ENCODE measurements at regions not wholly inside any gene's neighbourhood (a gene's known extent, or its start where the extent isn't known, plus 50 kb on each side); places are given as distances from the start of the nearest gene placed in this dataset.
"Not testable (repeated sequence)": the region's sequence is repeated elsewhere in the genome, so short reads cannot be mapped to it uniquely, and the experiment has no call there.

DNA sequence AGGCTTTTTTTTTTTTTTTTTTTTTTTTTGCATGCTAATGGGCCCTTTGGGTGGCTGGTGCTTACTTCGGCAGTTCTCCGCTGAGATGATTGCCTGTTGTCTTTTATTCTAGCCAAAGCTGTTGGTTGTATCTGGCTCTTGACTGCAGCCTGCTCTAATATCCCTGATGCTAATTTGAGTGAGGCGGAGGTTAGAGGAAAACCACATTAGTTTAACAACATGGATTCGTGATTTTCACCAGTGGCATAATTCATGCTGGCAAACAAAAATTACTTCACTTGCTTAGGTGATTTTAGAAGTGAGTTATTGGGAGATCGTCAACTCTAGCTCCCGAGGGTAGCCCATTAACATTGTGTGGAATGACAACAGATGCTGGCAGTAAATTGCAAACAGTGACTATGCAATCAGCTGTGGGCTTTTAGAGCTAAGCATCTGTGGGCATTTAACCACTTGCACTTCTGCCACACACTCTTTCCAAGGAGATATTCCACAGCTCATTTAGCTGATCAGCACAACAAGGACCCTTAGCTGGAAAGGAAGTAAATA is 97.6 kb upstream of the ZDHHC17 start:
- no peak for DNase-seq

DNA sequence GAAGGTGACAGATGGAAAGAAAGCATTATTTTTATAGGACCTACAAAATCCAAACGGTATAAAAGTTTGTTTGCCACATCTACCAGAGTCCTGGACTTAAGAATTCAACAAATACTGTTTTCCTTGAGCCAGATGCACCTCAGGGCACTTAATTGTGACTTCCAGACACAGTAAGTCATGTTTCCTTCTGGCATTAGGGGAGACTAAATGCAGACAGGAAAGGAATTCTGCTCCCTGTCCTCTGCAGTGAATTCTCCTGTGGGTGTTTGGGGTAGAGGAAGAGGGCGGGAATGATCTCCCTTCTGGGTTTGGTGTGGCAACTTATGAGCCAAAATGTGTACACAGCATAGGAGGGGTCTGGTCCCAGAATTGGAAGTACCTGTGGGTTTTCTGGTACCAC is 93.9 kb upstream of the ZDHHC17 start:
- DNase-seq = no peak

DNA sequence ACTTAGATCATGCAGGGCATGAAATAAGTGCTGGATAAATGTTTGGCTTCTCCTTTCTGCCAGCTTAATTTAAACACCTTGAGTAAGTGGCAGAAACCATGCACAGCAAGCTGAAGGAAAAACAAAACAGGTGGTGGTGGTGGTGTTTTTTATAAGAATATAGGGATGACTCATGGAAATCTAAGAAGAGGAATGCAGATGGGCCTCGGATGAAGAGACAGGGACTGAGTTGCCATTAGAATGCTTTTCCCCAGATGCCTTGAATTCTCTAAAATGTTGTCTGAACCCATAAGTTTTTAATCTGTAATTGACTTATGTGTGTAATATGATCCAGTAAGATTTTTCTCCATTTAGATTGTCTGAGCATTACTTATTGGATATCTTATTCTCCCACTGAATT is 93.1 kb upstream of the ZDHHC17 start:
- DNase-seq = no peak

DNA sequence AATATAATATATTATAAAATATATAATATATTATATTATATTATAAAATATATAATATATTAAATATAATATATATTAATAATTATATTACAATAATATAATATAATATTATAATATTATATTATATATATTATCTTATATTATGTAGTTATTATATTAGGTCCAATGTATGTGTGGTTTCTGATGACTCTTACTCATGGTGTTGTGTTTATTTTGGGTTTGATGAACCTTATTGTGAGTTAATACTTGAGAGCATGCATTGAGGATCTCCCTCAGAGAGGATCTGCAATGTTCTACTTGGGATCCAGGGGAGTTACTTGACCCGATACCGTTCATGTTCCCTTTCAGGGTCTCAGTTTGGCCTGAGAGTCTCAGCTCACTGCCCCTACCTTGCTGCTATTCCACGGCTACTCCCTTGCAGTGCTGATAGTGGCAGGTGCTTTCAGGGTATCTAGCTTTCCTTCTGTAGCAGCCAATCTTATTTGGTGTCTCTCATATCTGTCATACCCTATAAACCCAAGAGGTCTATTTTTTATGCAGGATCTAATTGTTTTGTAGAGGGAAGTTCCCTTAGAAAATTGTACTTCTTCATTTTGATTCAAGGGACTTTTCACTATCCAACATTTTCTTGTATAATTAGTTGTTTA is 89.1 kb upstream of the ZDHHC17 start:
- DNase-seq = no peak

DNA sequence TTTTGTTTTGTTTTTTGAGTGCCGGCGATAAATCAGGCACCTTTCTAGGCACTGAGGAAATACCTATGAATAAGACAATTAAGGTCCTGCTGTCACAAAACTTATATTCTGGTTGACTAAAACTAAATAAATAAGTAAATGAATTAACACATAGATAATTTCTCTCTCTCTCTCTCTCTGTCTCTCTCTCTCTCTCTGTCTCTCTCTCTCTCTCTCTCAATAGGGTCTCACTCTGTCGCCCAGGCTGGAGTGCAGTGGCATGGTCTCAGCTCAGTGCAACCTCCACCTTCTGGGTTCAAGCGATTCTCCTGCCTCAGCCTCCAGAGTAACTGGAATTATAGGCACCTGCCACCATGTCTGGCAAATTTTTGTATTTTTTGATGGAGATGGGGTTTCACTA is 87.7 kb upstream of the ZDHHC17 start:
- not testable (repeated sequence) for DNase-seq

DNA sequence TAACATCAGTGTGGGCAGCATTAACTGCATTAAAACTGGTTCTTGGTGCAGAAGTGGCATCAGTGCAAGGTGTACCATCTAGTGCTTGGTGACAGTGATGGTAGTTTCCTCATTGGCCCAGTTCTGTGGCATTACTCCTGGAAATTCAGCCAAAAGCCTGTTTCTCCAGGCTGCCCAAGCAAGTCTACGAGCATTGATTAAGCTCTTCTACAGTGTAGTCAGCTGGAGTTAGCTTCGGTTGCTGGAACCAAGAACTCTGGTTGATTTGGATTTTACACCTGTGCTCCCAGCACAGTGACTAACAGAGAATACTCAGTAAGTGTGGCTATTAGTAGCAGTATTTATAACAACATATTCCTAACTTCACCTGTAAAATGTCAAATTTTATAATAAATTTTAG is 84.9 kb upstream of the ZDHHC17 start:
- no peak for DNase-seq

DNA sequence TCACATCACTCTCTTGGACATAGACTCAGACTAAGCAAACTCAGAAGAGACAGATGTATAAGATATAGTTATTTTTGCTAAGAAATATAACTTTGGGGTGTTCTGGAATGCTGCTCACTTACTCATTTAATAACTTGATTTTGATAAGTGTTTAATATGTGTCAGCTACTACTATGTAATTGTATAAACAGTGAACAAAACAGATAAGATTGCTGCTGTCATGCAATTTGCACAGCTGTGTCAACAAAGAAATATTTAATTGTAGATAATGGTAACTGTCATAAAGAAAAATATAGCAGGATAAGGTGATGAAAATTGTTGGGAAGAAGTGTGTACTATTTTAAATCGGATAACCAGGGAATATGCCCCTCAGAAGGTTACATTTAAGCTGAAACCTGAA is 84.1 kb upstream of the ZDHHC17 start:
- no peak for DNase-seq

DNA sequence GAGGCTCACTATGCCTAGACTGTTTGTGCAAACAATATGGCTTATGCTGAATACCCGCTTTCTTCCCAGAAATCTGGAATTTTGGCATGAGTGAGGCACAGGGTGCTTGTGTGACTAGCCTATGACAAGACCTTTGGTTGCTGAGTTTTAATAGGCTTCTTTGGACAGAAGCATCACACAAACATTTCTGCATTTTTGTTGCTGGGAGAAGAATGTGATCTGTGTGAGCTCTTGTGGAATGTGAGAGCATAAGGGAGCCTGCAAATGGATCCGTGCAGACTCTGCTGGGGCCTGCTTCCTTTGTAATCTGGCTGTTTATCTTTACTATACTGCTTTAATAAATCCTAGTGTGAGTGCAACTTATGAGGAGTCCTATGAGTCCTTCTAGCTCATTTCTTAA is 83.0 kb upstream of the ZDHHC17 start:
- no peak for DNase-seq

DNA sequence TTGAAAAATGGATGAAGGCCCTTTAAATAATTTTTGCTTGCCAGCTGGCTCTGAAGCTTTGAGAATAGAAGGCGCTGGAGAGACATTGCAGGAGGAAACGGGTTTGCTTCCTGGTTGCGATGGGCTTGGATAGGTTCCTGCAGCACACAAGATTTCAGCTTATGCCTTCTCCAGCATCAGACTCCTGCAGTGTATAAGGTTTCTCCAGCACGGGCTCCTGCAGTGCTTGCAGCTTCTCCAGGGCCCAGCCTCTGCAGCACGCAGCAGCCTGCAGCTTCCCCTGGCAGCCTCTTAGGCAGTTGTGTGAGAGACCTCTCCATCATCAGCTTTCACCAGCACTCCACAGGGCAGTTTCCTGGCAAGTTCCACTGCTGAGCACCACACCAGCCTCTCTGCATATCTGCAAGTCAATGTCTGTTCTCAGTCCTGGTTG is 78.7 kb upstream of the ZDHHC17 start:
- DNase-seq = no peak

DNA sequence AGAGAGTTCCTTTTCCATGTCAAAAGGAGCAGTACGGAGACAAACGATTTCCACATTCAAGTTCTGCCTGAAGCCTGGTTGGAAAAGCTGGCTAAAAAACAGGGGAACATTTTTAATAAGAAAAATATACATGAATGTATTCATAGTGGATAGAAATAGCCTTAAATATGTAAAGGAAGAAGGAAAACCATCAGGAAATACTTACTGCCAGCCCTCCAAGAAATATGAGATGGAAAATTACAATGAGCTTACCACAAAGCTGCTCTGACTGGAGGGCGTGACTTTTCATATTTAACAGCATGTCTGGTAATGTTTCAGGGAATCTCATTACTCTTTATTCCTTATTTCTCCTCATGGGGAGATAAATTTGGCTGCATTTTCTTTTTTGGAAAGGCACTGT is 75.9 kb upstream of the ZDHHC17 start:
- no peak for DNase-seq

DNA sequence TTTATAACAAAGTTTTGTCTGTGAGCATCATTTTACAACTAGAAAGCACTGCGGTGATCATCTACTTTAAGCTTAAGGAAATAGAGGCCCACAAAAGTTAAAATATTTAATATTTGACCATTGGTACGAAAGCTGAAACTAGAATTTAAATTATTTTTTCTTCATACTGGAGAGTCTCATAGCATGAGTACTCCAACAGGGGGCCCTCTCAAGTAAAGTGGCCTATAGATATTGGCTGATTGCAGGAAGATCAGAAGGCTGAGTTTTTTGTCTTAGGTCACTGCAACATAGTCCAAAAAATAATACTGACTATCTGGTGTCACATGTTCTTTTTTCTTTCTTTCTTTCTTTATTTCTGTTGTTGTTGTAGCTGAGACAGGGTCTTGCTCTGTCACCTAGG is 75.3 kb upstream of the ZDHHC17 start:
- DNase-seq = no peak

DNA sequence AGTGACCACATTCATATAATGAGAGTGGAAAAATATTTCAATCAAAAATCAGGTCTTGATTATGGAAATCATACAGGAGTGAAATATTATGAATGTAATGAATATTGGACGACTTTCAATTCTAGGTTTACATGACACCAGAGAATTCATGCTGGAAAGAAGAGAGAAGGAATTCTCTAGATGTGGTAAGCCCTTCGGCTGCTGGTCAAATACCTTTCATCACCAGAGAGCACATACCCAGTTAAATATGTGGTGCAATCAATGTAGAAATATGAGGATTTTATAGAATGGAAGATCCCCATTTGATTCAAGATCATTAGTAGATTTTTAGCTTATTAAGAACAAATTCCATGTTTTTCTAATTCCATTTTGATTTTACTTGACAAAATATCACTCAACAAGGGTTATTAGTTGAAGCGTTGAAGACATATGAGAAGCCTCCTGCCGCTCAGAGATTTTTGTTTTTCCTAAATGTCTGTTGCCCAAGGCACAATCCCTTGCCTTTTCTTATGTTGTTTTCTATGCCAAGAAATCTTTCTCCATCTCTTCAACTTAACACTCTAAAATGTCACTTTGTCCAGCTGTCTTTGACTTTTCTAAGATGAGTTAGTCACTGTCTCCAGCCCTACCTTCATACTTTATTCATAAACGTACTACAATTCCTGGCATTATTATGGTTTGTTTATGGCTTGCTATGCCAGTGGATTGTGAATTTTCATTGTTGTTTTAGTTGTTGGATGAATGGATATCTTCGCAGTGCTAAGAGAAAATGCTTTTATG is 72.8 kb upstream of the ZDHHC17 start:
- no peak for DNase-seq

DNA sequence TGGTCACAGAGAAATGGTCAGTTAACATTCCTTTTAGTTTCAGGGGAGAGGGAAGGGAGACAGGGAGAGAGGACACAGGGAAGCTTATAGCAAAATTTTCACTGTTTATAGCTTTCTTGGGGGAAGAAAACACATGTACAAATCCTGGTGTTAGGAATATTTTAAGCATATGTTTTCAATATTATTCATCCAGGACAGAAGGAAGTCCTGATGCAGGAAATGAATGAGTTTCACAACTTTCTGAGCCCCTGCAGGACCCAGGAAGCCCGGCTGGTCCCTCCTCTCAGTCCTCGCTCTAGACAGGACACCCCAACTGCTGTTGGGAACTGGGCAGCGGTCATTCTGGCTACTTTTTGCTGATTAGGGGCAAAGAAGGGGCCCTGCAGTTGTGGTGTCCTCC is 71.1 kb upstream of the ZDHHC17 start:
- DNase-seq = no peak

DNA sequence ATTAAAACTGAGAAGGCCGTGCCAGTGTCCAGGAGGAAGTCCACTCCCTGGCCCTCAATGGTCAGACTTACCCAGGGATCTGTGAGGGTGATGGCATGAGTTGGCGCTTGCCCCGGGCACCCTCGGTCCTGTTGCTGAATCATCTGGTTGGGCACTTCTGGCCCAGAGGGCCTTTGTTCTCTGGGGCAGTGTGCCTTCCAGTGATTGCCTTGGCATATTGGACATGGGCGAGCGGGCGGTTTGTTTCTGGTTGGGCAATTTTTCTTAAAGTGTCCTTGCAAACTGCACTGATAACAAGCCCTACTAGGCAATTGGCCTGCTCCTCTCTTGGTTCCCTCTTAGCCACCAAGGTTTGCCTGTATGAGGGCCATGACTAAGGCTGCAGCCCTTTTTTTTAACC is 69.5 kb upstream of the ZDHHC17 start:
- DNase-seq = no peak

DNA sequence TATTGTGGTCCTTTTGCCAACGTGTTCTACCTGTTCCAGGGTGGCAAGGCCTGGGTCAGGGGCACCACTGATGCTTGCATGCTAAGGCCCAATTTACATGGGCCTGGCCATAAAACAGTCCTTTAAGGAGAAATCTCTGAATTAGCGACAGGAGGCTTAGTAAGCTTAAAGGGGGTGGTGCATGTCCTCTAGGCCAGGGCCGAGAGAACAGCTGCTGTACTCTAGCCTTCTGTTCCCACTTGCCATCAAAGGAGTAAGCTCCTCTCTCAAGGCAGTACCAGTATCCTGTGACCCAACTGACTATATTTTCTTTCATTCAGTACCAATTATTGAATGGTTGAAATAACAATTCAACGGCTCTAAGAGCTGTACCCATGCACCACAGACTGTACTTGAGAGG is 67.7 kb upstream of the ZDHHC17 start:
- no peak for DNase-seq

DNA sequence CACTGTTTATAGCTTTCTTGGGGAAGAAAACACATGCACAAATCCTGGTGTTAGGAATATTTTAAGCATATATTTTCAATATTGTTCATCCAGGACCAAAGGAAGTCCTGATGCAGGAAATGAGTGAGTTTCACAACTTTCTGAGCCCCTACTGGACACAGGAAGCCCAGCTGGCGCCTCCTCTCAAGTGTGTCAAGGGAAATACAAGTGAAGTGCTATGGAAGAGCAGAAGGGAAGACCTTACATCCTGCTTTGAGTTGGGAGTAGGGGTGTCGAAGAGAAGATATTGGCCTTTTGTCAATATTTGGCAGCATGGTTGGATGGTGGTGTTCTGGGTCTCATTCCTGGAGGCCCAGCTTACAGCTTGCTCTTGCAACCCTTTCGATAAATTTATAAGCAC is 66.1 kb upstream of the ZDHHC17 start:
- peak; percentile 17 for DNase-seq

DNA sequence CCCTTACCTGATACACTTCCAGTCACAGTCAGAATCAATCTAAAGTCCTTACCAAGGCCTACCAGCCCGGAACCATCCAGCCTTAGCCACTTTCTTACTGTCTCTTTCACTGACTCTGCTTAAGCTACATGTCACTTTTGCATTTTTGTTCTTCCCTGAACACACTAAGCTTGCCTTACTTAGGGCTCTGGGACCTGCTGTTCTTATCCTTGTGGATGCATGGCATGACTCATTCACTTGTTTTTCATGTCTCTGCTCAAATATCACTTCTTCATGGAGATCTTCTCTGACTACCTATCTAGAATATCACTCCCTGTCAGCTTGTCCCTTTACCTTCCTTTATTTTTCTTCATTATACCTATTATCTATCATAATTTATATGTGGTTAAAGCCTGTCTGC is 65.6 kb upstream of the ZDHHC17 start:
- no peak for DNase-seq

DNA sequence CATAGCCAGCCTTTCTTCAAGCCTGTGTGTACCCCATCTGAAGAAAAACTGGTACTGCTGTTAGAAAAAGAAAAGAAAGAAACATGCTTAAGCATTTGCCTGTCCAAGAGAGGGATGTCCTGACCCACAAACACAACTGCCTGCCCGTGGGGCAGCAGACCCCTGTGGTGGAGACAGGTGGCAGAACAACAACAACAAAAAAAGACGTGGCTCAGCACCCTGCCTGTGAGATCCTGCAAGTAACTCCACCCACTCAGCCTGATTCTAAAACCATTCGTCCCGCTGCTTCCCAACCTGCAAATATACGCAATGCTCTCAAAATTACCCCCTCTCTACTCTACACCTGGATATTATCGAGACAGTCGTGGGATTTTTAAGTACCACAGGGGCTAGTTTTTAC is 64.9 kb upstream of the ZDHHC17 start:
- no peak for DNase-seq

DNA sequence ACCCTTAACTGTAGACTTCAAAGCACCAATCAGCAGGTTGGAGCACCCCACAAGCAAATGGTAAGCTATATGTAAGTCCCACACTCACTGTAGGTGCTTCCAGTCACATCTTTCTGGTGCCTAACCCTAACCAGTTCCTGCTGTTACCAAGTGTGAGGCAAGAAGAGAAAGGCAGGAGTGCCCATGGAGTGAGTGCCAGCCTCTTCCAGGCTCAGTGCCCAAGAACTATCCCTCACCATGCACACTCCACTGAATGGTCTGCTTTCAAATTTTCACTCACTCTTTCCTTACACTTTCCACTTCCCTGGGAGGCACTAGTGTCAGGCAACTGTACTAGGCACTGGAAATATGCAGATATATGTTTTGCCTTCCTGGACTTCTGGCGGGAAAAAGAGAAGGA is 62.2 kb upstream of the ZDHHC17 start:
- DNase-seq = no peak

DNA sequence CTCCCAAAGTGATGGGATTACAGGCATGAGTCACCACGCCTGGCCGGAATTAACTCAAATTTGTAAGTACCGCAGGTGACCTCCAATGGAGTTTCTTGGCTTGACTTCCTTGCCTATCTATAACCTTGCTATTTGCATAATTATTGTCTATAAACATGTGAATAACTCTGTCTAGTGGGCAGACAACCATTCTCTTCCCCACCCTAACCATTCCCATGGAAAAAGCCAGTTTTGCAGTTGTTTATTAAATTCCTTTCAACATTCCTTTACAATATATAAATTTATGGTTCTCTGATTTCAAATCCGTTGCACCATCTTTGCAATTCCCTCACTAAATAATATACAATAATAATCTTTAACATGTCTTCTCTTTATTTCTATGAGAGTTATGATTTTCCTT is 61.0 kb upstream of the ZDHHC17 start:
- DNase-seq = no peak

DNA sequence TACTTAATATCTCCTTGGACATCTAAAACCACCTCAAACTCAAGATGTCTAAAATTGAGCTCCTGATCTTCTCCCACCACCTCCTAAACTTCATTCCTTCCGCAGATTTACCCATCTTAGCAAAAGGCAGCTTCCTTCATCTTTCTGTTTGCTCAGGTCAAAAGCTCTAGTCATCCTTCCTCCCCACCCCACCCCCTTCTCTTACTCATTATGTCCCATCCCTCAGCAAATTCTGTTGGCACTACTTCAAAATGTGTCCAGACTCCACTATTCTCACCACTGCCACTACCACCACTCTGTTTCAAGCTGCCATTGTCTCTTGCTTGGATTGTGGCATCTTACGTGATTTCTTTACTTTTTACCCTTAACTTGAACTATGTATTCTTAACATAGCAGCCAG is 59.2 kb upstream of the ZDHHC17 start:
- DNase-seq = no peak

DNA sequence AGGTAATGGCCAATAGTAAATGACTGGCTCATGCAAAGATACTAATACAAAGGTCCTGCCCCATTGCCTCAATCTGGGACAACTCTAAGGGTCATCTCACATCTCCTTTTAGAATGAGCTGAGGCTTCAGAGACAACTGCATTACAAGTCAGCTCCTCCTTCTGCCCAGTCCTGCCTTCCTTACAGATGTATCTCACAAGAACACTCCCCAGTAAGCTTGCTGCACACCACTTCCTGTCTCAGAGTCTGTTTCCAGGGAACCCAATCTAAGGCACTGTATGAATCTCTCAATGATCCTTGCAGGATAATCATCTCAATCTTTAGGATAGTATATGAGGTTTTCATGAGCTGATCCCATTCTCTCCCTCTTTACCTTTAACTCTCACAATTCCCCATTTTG is 57.8 kb upstream of the ZDHHC17 start:
- no peak for DNase-seq

DNA sequence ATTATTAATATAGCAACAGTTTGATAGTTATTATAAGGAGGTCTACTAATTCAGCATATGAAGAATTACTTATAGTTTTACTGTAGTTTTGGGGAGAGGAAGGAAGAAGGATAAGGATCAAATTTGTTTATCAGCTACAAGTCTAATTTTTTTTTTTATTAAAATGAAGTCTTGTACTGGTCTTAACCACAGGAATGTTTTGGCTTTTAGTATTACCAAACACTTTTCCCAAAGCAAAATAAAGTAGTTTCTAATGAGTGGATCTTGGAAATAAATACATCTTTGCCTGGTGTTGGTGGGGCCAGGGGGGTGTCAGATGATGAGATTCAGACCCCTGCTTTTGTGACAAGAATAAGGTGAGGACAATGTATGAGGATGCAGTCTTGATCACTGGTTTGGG is 57.2 kb upstream of the ZDHHC17 start:
- DNase-seq = no peak

DNA sequence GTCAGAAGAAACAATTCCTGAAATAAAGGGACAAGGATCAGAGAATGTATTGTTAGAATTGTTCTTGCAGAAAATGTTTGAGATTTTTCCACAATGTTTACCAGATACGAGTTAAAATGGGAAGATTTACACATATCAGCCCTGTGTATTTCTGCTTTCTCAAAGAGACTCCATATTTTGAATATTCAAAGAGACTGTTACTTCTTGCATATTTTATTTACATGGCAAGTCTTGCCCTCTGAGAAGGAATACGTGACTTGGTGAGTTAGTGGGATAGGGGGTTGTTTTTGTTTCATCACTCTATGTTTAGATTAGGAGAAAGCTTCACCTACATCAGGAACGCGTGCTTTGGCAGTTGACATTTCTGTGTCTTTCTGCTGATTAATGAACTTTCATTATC is 56.1 kb upstream of the ZDHHC17 start:
- no peak for DNase-seq
